Stomach (tissue), 8 donors: ENCODE measurements at regions not wholly inside any gene's neighbourhood (a gene's known extent, or its start where the extent isn't known, plus 50 kb on each side); places are given as distances from the start of the nearest gene placed in this dataset.

ENCODE experiments used
- DNase-seq, 2 donors: peaks; one replicate each; pipeline versions ENCODE4 v3.0.0 to v3.0.0-alpha.2; 2013 to 2019
- H3K27ac ChIP-seq, 5 donors: fragments of 200-600 bp in 4 of 5; sonication (generic) in 4 of 5; one replicate each; pipeline ENCODE4 v1.5.1; 2013 to 2019; ENCODE audit warnings: mild to moderate bottlenecking in 1 of 5, moderate library complexity in 1 of 5
- H3K27me3 ChIP-seq, 3 donors: fragments of 200-600 bp; sonication (generic); one replicate each; pipeline ENCODE4 v1.5.1; 2017 to 2019; ENCODE audit warnings: mixed run types in 1 of 3
- H3K36me3 ChIP-seq, 4 donors: fragments of 200-600 bp; sonication (generic); 1 replicate in 3 of 4; 2 replicates in 1 of 4; pipeline ENCODE4 v1.5.1; 2016 to 2019
- H3K4me1 ChIP-seq, 4 donors: fragments of 200-600 bp; sonication (generic); one replicate each; pipeline ENCODE4 v1.5.1; 2016 to 2019
- H3K4me3 ChIP-seq, 4 donors: fragments of 200-600 bp; sonication (generic) in 3 of 4; one replicate each; pipeline ENCODE4 v1.5.1; 2016 to 2019; ENCODE audit warnings: mild to moderate bottlenecking in 1 of 4
- H3K9me3 ChIP-seq, 4 donors: fragments of 200-600 bp; sonication (generic); one replicate each; pipeline ENCODE4 v1.5.1; 2016 to 2019
- EP300 ChIP-seq: sonication (generic); formaldehyde crosslinking; IDR thresholded peaks from one replicate; pipeline ENCODE4 v1.6.1; 2017; ENCODE audit warnings: antibody characterized with exemption
- POLR2A ChIP-seq, 4 donors: fragments of 450-650 bp; IDR thresholded peaks; one replicate each; pipeline ENCODE4 v1.6.1; 2016; ENCODE audit warnings: antibody characterized with exemption in 4 of 4, control low read depth in 2 of 4, mild to moderate bottlenecking in 1 of 4, moderate library complexity in 1 of 4
- POLR2AphosphoS5 ChIP-seq, 3 donors: sonication (generic); formaldehyde crosslinking; IDR thresholded peaks; one replicate each; pipeline ENCODE4 v1.6.1; 2016; ENCODE audit warnings: antibody characterized with exemption in 3 of 3
- WGBS, 5 donors: extraction: QIAGEN DNeasy Blood & Tissue Kit in 3 of 5; methylation state at CpG; one replicate each; pipeline versions ENCODE4 v1.1.5 to v1.1.7; 2013 to 2018; 5-methylcytosine and 5-hydroxymethylcytosine counted together
- intact Hi-C: fragments of 100-400 bp; cut with DNase I; formaldehyde crosslinking; loops from one replicate; pipeline ENCODE4 v1.15.1; 2023; ENCODE audit warnings: low total_unique reads
- TF ChIP-seq, protein P1 (sequence below), 7 experiments: fragments of 450-650 bp in 4 of 7; fragments of 200-600 bp in 3 of 7; sonication (generic) in 3 of 7; IDR thresholded peaks; one replicate each; pipeline ENCODE4 v1.5.1; 2016 to 2019; ENCODE audit warnings: antibody characterized with exemption in 7 of 7, control low read depth in 2 of 7, mild to moderate bottlenecking in 1 of 7
- donor health status: healthy with polysubstance abuse.
- donor health status: Bipolar disorder and iron deficiency.
- donor health status: healthy.

DNA sequence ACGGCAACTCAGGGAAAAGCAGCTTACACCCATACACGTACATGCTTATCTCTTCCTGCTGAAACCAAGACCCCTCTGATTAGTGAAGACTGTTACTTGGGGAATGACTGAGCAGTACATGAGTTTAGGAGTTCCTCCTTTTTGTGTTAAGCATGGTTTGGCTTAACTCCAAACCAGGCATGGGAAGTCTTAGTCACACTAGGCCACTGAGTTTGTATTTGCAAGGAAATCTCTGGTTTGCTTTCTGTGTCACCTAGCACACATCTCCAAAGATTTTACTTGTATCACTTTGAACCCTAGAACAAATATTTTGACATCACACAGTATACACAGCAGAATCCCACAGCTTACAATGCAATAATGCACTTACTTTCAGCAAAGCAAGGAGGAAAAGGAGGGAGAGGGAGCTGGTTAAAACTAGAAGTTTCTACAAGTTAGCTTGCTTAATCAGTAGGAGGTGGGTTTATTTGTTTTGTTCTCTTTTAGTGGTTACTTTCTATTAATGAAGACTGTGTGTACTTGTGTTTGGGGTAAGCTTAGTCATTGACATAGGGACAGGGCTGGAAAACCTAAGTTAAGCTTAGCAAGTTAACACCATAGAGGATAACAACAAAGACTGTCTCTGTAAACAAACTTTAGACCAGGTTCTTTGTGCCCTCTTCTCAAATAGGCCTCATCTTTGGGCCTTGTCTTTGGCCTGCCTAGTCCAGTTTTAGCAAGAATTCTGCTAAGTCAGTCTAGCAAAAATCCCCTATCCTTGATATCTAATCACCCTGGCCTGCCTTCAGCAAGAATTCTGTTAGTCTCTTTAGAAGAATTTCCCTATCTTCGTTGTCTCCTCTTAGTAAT, 219.4 kb downstream of the MREG start:
- Histone ChIP-seq H3K9me3 (no peaks in the 10 kb centered on the region), H3K36me3 (no peaks in the 10 kb centered on the region), H3K27me3 (no peaks in the 10 kb centered on the region), H3K4me3 (no peak overlapping the region), H3K4me1 (peaks cover 6 to 34% (median 20%) of the 10 kb centered on the region in 4 donors), H3K27ac (peak overlapping the region in 4 of 5 donors; percentile 30 to 74 (median 54))
- DNase-seq: peak; percentile 59 to 80
- WGBS, 5 donors: 31 to 43% (median 41%) methylated on average over 3 of the region's 3 CpGs
- intact Hi-C loops: no loop called here
- TF ChIP-seq POLR2AphosphoS5 (IDR thresholded peaks at IDR 0.05): peak in 2 of 3 donors; percentile 52 to 77
- TF ChIP-seq, protein P1, sequence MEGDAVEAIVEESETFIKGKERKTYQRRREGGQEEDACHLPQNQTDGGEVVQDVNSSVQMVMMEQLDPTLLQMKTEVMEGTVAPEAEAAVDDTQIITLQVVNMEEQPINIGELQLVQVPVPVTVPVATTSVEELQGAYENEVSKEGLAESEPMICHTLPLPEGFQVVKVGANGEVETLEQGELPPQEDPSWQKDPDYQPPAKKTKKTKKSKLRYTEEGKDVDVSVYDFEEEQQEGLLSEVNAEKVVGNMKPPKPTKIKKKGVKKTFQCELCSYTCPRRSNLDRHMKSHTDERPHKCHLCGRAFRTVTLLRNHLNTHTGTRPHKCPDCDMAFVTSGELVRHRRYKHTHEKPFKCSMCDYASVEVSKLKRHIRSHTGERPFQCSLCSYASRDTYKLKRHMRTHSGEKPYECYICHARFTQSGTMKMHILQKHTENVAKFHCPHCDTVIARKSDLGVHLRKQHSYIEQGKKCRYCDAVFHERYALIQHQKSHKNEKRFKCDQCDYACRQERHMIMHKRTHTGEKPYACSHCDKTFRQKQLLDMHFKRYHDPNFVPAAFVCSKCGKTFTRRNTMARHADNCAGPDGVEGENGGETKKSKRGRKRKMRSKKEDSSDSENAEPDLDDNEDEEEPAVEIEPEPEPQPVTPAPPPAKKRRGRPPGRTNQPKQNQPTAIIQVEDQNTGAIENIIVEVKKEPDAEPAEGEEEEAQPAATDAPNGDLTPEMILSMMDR (IDR thresholded peaks at IDR 0.05): no peak

DNA sequence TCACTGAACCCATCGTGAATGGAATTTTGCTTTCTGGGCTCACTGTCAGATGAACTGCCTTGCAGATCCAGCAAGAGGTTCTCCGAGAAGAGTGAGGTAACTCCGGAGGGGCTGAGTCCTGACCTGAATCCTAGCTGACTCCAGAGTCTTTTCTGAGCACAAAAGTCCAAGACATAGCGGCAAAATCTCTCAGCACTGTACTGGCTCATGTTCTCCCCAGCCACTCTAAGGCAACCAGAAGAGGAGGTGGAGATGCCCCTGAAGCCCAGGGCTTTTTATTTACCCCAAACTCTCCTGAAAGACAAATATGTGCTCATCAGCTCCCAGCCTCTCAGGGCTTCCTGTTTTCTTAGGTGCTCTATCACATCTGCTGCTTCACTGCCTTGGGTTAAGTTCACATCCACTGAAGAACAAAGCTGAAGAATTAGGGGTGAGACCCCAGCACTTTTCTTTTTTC, 221.8 kb downstream of the MREG start:
- TF ChIP-seq EP300: no peak
- TF ChIP-seq POLR2A (IDR thresholded peaks at IDR 0.05): no peak
- no peak for TF ChIP-seq POLR2AphosphoS5 (IDR thresholded peaks at IDR 0.05)
- TF ChIP-seq, protein P1 (IDR thresholded peaks at IDR 0.05): no peak
- no peak overlapping the region for H3K4me3 ChIP-seq
- no peak for DNase-seq
- no peaks in the 10 kb centered on the region for H3K9me3 ChIP-seq
- H3K36me3 ChIP-seq: no peaks in the 10 kb centered on the region
- 74 to 86% (median 80%) methylated on average over 4 of the region's 4 CpGs for WGBS, 5 donors
- H3K27ac ChIP-seq: no peak overlapping the region
- intact Hi-C loops: no loop called here
- H3K4me1 ChIP-seq: peaks cover 6 to 34% (median 20%) of the 10 kb centered on the region in 4 donors
- H3K27me3 ChIP-seq: no peaks in the 10 kb centered on the region

DNA sequence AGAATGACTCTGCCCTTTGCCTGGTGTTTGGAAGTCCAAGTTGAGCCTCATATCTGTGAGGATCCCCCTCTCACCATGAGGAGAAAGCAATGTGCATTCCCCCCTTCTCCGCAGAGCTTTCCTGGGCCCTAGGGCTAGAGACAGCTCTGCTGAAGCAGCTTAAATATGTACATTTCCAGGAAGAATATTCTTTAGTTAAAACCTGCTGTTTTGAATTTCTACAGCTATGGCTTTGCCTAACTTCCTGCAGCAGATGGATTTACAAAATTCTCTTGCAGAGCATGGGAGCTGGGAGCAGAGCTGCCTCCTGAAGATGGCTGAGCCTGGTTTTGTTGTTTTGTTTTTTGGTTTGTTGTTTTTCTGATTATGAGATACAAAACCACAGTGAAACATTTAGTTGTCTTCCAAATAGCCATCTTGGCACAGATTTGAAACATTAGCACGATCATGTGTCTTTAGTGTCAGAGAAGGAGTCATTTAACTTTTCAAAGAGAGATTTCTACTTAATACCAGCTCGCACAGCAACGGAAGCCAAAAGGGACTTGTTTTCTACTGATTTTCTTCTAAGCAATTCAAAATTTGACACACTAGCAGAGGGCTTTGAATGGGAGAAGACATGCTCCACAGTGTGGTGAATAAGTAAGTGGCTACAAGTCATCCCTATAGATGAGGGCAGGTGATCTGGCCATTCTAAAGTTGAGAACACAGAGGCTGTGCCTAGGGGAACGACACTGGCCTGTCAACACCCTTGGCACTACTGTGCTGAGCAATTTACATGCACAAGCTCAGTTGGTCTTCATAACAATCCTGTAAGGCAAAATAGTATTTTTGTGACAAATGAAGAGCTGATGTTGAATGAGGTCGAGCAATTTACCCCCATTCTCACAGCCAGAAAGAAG, 222.6 kb downstream of the MREG start:
- Histone ChIP-seq H3K27ac (no peak overlapping the region), H3K4me1 (peaks cover 6 to 26% (median 15%) of the 10 kb centered on the region in 4 donors), H3K36me3 (no peaks in the 10 kb centered on the region), H3K4me3 (no peak overlapping the region), H3K9me3 (no peaks in the 10 kb centered on the region), H3K27me3 (no peaks in the 10 kb centered on the region)
- WGBS, 5 donors: 57 to 83% (median 73%) methylated on average over 6 of the region's 6 CpGs
- intact Hi-C loops: no loop called here
- TF ChIP-seq, protein P1 (IDR thresholded peaks at IDR 0.05): no peak
- no peak for TF ChIP-seq EP300
- TF ChIP-seq POLR2A (IDR thresholded peaks at IDR 0.05): no peak
- no peak for TF ChIP-seq POLR2AphosphoS5 (IDR thresholded peaks at IDR 0.05)
- DNase-seq: no peak

DNA sequence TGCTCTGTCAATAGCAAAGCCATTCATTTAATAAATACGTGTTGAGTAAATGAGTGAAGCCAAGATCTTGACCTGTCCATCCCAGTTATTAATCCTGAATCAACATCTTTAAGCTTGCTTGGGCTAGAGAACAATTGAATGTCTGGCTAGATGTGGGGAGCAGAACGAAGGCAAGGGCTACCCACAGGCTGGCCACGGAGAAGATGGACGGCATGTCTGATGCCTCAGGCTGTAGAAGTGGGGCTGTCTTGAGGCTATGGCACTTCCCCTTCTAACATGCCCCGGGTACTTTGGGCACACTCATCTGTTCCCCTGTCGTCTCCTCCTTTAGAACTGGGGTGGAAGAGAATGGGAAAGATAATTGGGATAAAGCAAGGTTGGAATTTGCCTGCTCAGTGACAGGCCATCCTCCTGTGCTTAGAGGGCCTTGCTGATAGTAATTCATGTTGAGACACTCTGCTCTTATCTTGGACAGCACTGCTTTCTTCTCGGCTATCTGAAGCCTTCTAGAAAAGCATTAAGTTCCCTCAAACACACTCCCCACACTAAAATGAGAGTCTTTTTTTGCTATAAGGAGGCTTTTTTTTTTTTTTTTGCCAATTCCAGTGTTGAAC, 225.7 kb downstream of the MREG start:
- no peaks in the 10 kb centered on the region for H3K27me3 ChIP-seq
- DNase-seq: no peak
- intact Hi-C loops: no loop called here
- H3K27ac ChIP-seq: no peak overlapping the region
- H3K9me3 ChIP-seq: no peaks in the 10 kb centered on the region
- no peaks in the 10 kb centered on the region for H3K36me3 ChIP-seq
- peaks cover 0 to 15% (median 0%) of the 10 kb centered on the region in 4 donors for H3K4me1 ChIP-seq
- 83 to 94% (median 87%) methylated on average over 7 of the region's 7 CpGs for WGBS, 5 donors
- H3K4me3 ChIP-seq: no peak overlapping the region
- TF ChIP-seq, protein P1 (IDR thresholded peaks at IDR 0.05): no peak
- no peak for TF ChIP-seq POLR2A (IDR thresholded peaks at IDR 0.05)
- TF ChIP-seq POLR2AphosphoS5 (IDR thresholded peaks at IDR 0.05): no peak
- TF ChIP-seq EP300: no peak
